Left ventricle myocardium inferior (tissue), 1 donor: ENCODE measurements at regions not wholly inside any gene's neighbourhood (a gene's known extent, or its start where the extent isn't known, plus 50 kb on each side); places are given as distances from the start of the nearest gene placed in this dataset.

Source experiments
- DNase-seq: peaks from one replicate; pipeline ENCODE4 v3.0.0-alpha.2; 2020
- H3K27ac ChIP-seq: fragments of 200-600 bp; replicated peaks from 2 replicates; pipeline ENCODE4 v1.8.0; 2021
- H3K27me3 ChIP-seq: fragments of 200-600 bp; 2 replicates; pipeline ENCODE4 v1.8.0; 2021; ENCODE audit warnings: low read depth
- H3K36me3 ChIP-seq: fragments of 200-600 bp; 2 replicates; pipeline ENCODE4 v1.8.0; 2021
- H3K4me1 ChIP-seq: fragments of 200-600 bp; 2 replicates; pipeline ENCODE4 v1.8.0; 2021
- H3K4me3 ChIP-seq: fragments of 200-600 bp; 2 replicates; pipeline ENCODE4 v1.8.0; 2021; ENCODE audit warnings: mild to moderate bottlenecking, moderate library complexity
- H3K9me3 ChIP-seq: fragments of 200-600 bp; replicated peaks from 2 replicates; pipeline ENCODE4 v1.8.0; 2021
- intact Hi-C: fragments of 100-400 bp; cut with micrococcal nuclease; formaldehyde crosslinking; loops from one replicate; pipeline ENCODE4 v1.11.0; 2022
- TF ChIP-seq, protein P1 (sequence below): fragments of 200-600 bp; IDR thresholded peaks from 2 replicates; pipeline ENCODE4 v1.8.0; 2021; ENCODE audit warnings: antibody characterized with exemption, mild to moderate bottlenecking, borderline replicate concordance
- donor health status: DM: no; HTN: yes; CAD: no; lungs with severe emphysema.

DNA sequence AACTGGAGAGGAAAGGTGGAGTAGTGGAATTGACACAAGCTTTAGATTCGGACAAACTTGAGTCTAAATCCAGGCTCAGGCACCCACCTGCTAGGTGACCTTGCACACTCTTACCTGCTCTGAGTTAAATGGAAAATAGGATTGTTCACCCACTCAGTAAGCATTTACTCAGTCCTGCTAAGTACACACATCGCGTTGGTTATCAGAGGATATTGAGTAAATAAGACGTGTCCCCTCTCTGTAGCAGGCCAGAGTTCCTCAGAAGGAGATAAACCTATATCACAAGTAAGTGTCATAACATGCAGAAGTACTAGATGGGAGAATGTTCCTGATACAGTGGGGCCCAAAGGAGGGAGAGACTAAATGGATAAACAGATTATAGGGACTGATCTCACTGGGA is 117.7 kb downstream of the SMIM20 start:
- H3K36me3 ChIP-seq, result no peaks in the 10 kb centered on the region
- H3K4me3 ChIP-seq, result no peak overlapping the region
- intact Hi-C loops, result no loop called here
- H3K27ac ChIP-seq, result no peak overlapping the region
- peaks cover 23% of the 10 kb centered on the region for H3K27me3 ChIP-seq
- H3K9me3 ChIP-seq, result peaks cover 6% of the 10 kb centered on the region
- peaks cover 18% of the 10 kb centered on the region for H3K4me1 ChIP-seq
- TF ChIP-seq, protein P1, sequence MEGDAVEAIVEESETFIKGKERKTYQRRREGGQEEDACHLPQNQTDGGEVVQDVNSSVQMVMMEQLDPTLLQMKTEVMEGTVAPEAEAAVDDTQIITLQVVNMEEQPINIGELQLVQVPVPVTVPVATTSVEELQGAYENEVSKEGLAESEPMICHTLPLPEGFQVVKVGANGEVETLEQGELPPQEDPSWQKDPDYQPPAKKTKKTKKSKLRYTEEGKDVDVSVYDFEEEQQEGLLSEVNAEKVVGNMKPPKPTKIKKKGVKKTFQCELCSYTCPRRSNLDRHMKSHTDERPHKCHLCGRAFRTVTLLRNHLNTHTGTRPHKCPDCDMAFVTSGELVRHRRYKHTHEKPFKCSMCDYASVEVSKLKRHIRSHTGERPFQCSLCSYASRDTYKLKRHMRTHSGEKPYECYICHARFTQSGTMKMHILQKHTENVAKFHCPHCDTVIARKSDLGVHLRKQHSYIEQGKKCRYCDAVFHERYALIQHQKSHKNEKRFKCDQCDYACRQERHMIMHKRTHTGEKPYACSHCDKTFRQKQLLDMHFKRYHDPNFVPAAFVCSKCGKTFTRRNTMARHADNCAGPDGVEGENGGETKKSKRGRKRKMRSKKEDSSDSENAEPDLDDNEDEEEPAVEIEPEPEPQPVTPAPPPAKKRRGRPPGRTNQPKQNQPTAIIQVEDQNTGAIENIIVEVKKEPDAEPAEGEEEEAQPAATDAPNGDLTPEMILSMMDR, result no peak
- no peak for DNase-seq

GRCh38 chr4:26032142-26032541 is 118.1 kb downstream of the SMIM20 start:
- peaks cover 6% of the 10 kb centered on the region for H3K9me3 ChIP-seq
- H3K4me3 ChIP-seq, result no peak overlapping the region
- H3K27ac ChIP-seq, result peak overlapping the region; percentile 49
- H3K36me3 ChIP-seq, result no peaks in the 10 kb centered on the region
- intact Hi-C loops, result no loop called here
- H3K27me3 ChIP-seq, result peaks cover 23% of the 10 kb centered on the region
- peaks cover 18% of the 10 kb centered on the region for H3K4me1 ChIP-seq
- TF ChIP-seq, protein P1, result no peak
- DNase-seq, result no peak

GRCh38 chr4:26032630-26033317 is 118.8 kb downstream of the SMIM20 start:
- H3K4me3 ChIP-seq, result no peak overlapping the region
- no peak for DNase-seq
- H3K27me3 ChIP-seq, result peaks cover 23% of the 10 kb centered on the region

GRCh38 chr4:26033389-26033788 is 119.4 kb downstream of the SMIM20 start:
- Histone ChIP-seq H3K9me3 (peaks cover 6% of the 10 kb centered on the region), H3K4me1 (peaks cover 18% of the 10 kb centered on the region), H3K36me3 (no peaks in the 10 kb centered on the region), H3K27ac (peak overlapping the region; percentile 49), H3K27me3 (peaks cover 23% of the 10 kb centered on the region), H3K4me3 (no peak overlapping the region)
- TF ChIP-seq, protein P1, result no peak
- intact Hi-C loops, result no loop called here
- no peak for DNase-seq

More at GRCh38 chr4:26032630-26033317, 118.8 kb downstream of the SMIM20 start:
- intact Hi-C loops, result no loop called here
- H3K36me3 ChIP-seq, result no peaks in the 10 kb centered on the region
- peak overlapping the region; percentile 49 for H3K27ac ChIP-seq
- H3K9me3 ChIP-seq, result peaks cover 6% of the 10 kb centered on the region
- TF ChIP-seq, protein P1, result no peak
- H3K4me1 ChIP-seq, result peaks cover 18% of the 10 kb centered on the region

GRCh38 chr4:26034849-26035248 is 120.8 kb downstream of the SMIM20 start:
- H3K36me3 ChIP-seq, result no peaks in the 10 kb centered on the region
- H3K4me3 ChIP-seq, result no peak overlapping the region
- intact Hi-C loops, result no loop called here
- H3K9me3 ChIP-seq, result peaks cover 6% of the 10 kb centered on the region
- H3K4me1 ChIP-seq, result peaks cover 6% of the 10 kb centered on the region
- peaks cover 9% of the 10 kb centered on the region for H3K27me3 ChIP-seq
- DNase-seq, result no peak
- TF ChIP-seq, protein P1, result no peak
- H3K27ac ChIP-seq, result no peak overlapping the region
